Left renal pelvis (tissue), 4 donors: ENCODE measurements at regions not wholly inside any gene's neighbourhood (a gene's known extent, or its start where the extent isn't known, plus 50 kb on each side); places are given as distances from the start of the nearest gene placed in this dataset.

Source experiments
- DNase-seq, 4 donors: peaks; one replicate each; pipeline ENCODE4 v3.0.0-alpha.2; 2013; ENCODE audit warnings: low read depth in 4 of 4, low spot score in 3 of 4

DNA sequence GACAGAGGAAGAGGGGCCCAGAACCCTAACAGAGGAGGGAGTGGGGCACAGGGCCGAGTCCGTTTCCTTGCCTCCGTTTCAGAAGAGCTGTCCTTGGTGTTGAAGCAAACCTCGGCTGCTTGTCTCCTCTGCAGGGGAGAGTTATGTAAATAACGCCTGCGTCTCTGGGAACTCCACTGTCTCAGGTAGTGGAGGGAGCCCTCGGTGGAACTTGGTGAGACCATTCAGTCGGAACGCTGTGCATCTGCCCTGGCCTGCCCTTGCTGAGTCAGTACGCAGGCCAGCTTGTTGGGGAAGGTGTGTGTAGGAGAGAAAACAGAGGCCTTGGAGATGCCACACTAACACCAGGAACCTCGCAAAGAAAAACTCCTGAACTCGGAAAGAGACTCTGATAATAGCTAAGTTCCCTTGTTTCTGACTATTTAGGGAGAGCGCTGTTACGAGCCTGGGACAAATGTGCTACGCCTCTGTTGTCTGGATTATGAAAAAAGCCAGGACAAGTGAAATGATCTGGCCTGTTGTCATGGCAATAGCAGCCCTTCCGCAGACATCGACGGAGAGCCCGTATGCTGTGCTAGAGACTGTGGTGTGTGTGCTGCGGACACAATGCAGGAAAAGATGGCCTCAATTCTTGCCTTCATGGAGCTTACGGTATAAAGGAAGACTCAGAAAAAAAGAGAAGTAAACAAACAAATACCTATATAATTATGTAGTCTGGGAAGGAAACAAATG is 94.6 kb upstream of the AKT3 start:
- peak in 2 of 4 donors; percentile 21 to 37 for DNase-seq

DNA sequence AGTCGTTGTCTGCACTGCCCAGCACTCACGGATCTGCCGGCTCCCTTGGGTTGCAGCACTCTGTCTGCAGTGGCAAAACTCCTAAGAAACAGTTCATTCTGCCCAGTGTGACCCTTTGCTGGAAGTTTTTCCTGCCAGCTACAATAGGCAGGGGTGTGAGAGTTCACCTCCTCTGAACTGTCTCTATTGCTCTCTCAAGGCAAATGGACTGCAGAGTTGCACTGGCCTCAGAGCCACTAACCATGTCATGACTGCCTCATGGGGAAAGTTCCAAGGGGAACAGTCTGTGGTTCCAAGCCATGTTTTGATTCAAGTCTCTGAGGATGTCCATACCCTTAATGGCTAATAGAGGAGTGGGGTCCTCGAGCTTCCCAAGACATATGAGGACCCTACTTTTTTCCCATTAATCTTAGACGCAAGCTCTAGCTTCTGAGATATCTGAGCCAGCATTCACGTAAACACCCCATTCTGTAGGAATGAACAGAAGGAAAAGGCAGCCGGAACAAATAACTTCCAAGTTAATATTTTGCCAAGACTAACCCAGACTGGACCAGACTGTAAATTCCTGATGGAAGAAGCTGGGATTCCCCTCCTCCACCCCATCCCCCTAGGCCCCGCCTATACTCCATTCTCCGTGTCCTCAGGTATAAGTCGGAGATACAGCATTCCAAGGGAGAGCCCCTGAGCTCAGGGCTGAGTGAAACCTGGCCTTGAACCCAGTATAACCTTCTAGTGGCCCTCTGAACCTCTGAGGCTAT is 93.8 kb upstream of the AKT3 start:
- DNase-seq, result no peak

DNA sequence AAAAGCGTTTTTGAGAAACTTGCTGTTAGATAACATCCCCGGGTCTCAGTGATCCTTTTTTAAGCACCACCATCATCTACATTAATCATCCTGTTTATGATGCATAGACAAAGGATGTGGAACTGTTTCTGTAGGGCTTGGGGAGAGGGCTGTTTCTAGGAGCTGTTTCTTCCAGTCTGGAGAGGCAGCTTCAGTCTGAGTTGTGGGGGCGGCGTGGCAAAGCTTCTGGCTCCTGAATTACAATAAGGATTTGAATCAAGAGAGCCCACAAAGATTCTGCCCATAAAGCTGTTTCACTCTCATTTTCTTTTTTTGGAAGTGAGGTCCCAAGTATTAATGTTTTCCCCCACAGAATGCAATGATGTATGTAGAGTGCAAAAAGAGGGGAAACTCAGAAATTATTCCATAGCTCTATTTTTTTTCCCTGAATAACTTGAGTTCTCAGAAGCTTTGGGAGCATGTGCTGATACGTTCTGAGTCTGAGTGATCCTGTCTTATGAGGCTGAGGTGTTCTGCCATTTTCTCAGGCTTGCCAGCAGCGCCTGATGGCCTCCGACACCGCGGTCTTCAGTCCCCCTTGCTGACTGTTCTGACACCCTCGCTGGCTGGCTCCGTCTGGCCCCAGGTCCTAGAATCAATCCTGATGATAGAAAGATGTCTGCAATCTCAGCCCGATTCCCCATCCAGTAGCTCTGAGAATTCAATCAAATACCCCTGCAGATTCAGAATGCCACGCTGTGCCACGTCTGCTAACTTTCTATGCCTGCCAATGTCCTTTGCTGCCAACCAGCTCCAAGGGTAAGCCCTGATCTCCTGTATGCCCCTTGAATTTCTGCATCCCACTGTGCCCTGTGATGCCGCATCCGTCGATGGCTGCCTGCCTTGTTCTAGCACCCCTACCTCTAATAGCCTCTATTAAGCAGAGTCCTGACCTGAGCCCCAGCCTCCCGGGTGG is 92.4 kb upstream of the AKT3 start:
- no peak for DNase-seq

DNA sequence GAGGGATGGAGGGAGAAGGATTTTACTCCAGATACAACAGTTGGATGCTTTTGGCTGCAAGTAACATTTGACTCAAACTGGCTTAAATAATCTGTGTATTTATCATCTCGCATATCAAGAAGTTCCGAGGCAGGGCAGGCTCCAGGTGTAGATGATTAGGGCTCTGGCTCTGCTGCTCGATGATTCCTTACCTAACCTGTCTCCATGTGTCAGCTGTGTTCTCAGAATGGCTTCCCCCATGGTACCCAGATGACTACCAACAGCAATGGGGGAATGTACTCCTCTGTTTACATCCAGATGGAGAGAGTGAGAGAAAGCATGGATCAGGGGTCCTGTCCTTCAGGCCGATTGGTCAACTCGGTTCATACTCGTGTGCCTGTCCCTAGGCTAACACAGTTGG is 90.4 kb upstream of the AKT3 start:
- DNase-seq, result no peak

DNA sequence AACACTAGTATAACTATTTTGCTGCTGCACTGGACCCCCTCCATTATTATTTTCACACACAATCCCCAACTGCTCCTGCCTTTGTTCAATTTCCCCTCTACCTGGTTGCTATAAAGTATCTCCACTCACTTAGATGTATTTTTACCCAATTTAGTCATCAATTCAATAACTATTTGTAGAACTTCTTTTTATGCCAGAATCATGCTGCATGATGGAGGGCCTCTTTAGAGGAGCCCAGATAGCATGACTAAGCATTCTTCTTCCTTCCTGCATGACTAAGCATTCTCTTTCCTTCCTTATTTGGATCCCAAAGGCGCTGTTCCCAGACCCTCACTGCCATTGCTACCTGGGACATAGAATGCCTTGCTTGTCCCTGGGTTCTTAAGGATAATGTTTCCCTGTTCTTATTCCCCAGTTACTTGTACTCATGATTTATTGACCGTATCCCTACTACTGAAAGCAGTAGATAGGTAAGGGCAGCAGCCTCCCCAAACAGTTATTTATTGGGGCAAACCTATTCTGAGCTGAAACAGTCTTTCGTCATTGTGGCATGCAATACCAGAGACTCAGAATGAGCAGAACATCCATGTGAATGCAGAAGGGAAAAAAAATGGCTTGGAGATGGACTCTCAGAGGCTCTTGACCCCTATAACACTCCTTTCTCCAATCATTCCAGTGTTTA is 89.3 kb upstream of the AKT3 start:
- DNase-seq, result no peak

DNA sequence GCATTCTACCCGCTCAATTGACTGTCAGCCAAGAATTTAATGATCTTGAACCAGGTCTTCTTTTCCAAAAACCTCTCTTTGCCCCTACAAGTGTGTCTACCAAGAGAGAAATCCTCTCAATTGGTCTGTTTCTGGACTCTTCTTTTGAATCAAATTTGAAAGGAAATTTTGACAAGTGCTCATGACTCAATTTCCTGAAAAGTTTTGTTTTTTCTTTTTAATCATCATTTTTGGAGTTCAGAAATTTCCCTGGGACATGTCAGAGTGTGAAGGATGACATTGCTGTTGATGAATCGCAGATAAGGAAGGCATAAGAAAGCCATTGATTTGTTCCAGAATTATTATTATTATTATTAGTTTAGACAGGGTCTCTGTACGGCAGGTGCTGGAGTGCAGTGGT is 88.2 kb upstream of the AKT3 start:
- DNase-seq, result no peak

DNA sequence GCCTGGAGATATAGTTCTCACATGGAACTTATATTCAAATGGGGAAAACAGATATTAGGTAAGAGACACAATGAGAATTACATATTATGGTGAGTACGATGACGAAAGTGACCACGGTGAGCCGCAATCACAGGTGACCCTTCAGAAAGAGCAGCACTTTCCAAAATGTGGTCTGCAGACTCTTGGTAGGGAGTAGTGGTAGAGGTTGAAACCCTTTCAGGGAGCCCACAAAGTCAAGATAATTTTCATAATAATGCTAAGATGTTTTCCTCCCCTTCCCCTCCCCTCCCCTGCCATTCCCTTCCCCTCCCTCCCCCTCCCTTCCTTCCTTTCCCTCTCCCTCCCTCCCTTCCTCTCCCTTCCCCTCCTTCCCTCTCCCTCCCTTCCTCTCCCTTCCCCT is 83.5 kb upstream of the AKT3 start:
- no peak for DNase-seq

DNA sequence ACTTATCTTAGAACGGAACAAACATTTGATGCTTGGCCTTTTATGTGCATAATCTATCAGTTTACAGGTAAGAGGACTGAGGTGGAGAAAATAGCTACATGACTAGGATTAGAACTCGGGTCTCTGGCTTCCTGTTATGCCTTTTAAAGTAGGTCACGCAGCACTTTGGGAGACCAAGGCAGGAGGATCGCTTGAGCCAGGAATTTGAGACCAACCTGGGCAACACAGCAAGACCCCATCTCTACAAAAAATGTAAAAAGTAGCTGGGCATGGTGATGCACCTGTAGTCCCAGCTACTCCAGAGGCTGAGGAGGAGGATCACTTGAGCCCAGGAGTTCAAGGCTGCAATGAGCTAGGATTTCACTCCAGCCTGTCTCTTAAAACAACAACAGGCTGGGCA is 81.9 kb upstream of the AKT3 start:
- DNase-seq, result no peak

DNA sequence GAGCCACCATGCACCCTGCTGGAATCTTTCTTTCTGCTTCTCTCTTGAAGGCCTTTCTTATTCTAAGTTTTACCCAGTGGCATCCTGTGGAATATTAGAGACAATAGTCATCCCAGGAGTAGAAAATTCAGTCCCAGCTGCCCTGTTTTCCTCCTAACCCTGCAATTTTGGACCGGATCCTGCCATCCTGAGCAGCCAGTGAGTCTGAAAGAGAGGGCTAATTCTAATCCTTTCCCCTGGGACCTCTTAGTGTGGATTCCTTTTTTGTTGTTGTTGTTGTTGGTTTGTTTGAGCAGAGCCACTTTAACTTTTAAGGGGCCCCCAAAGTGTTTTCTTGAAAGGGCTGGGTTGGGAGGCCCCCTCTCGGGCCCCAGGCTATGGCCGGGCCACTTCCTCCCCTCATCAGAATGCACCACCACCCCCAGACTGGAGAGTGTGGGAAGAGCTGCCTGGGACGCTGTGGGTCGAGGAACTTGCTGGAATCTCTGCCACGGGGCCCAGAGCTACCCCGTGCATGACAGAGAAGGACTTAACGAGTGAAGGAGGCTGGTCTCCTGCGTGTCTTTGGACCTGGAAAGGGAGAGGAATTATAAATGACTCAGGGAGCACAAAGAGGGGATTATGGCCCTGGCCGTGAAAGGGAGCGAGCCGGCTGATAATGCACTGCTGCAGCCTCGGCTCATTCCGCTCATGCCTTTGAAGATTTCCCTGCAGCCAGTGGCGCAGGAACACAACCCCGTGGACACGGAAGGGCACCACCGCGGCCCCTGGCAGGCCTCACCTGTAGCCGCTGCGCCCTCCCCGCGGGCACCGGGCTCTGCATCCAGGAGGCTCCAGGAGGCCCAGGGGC is 81.0 kb upstream of the AKT3 start:
- DNase-seq, result no peak

DNA sequence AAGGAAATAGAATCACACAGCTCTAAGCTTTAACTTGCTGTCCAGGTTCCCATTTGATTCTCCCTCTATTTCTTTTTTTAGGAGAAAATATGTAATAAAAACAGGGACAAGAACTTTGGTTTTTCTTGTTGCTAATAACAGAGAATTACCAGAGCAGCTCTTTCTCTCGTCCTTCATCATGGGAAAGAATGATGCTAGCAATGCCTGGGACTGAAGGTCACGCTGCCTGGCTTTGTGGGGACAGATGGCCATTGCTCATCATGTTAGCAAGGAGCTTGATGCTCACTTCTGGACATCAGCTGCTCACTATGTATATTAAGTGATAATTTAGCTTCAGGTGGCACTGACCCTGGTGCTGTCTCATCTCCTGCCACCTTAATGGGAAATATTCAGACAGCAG is 77.3 kb upstream of the AKT3 start:
- no peak for DNase-seq

DNA sequence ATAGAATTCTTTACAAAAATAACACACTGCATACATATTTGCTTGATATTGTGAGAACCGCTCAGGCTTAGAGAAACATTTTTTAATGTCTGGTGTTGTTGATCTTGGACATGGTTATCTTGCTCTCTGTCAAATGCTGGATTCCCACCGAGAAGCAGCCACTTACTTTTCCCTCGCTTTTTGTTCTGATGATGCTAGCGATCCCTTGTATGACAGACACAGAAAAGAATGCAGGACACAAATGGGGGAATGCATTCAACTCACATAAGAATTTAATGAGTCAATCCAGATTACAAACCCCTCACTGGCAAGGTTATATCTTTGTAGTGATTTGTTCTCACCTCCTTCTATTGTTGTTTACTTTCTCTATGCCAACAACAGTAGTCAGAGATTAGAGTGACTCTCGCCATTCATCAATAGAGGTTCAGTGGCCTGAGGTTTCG is 76.8 kb upstream of the AKT3 start:
- no peak for DNase-seq

DNA sequence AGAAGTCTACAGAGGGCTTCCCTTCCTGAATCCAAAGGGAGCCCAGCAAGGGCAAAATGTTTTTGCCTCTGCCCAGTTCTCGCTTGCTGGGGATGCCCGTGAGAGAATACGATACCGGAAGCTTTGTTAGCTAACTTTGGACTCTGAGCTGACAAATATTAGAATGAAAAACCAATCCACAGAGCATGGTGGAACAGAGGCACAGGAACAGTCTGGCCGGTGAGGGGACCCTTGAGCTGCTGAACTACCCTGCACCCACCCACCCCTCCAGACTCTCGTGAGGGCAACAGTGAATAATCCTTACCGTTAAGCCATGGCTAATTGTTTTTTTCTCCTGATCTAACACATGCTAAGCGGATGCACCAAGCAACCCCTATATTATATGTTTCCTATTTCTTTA is 76.3 kb upstream of the AKT3 start:
- DNase-seq, result no peak

DNA sequence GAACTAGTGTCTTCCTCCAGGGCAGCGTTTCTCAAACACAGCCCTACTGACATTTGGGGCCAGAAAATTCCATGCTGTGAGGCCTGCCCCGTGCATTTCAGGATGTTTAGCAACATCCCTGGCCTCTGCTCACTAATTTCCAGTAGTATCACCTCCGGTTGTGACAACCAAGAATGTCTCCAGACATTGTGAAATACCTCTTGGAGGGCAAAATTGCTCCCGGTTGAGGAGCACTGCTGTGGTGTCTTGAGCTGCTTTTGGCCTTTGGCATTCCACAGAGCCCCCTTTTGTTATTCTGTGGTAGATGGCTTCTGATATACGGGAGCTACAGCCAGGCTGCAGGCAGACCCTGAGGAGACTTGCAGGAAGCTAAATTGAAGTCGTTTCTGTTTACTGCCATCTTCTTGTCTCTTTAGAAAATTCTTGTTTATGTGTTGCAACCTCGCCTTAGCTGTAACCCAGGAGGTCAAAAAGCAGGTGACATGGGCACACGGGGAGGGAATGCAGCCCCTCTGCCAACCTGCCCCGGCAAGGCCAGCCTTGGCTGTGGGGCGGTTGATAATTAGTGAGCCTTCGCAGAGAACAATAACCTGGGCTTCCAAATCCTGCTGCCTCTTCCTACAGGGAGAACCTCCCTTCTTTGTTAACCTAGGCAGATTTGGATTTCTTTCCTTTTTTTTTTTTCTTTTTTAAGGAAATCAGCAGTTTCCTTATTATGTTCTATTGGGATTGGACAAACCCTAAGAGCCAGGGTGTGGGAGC is 74.7 kb upstream of the AKT3 start:
- DNase-seq, result no peak

DNA sequence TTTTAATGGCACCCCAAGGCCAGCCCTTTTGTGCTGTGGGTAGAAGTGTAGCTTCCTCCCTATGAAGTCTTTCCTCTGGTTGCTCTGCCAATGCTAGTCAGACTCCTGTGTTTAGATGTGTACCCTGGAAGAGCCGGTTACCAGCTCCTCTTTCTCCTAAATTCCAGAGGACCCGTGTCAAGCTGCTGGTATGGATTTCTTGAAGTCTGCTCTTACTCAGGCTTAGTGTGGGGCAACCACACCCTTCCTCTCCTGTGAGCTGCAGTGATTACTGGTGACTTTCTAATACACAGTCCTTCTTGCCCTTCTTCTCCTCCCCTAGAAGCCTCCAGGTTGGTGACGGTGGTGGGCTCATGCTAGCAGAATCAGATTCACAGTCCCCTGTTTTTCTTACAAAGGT is 74.1 kb upstream of the AKT3 start:
- no peak for DNase-seq

DNA sequence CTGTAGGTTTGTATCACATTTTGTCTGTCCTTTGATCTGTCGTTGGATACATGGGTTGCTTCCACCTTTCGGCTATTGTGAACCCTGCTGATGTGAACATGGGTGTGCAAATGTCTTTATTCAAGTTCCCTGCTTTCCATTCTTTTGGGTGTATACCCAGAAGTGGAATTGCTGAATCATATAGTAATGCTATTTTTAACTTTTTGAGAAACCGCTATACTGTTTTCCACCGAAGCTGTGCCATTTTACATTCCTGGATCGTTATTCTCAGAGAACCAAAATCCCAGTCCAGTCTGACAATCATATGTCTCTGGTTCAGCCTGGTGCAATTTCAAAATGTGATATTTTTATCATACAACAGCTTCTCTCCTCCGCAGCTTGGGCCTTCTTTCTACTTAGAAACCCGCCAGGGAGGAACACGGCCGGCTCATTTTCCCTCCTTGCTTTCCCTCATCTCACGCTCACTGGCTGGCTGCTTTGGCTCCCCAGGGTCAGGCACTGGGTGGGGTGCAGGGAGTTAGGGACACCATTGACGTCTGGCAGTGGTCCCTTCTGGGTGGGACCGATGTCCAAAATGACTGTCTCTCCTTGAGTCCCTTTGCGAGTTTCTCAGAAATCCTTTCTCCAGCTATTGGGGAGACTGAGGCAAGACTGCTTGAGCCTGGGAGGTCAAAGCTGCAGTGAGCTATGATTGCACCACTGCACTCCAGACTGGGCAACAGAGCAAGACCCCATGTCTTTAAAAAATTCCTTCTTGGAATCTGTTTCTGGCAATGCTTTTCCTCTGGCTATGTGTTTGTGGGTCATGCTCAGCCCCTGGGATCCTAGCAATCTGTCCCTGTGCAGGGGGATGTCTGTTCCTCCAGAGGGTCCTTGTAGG is 73.5 kb upstream of the AKT3 start:
- DNase-seq, result no peak

DNA sequence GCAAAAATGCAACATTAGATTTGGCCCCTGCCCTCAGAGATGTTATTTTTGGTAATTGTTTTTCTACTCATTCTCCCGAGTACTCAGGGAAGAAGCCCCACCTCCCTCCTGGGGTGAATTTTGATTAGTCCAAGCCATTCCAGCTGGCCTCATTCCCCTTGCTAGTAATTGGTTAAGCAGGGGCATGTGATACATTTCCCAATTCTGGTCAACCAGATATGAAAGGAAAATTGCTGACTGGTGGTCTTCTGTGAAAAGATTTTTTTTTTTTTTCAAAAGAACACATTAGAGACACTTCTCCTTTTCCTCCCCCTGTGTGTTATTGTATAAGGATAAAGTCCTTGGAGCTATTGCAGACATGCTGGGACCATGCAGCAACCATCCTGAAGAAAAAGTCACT is 71.1 kb upstream of the AKT3 start:
- no peak for DNase-seq

DNA sequence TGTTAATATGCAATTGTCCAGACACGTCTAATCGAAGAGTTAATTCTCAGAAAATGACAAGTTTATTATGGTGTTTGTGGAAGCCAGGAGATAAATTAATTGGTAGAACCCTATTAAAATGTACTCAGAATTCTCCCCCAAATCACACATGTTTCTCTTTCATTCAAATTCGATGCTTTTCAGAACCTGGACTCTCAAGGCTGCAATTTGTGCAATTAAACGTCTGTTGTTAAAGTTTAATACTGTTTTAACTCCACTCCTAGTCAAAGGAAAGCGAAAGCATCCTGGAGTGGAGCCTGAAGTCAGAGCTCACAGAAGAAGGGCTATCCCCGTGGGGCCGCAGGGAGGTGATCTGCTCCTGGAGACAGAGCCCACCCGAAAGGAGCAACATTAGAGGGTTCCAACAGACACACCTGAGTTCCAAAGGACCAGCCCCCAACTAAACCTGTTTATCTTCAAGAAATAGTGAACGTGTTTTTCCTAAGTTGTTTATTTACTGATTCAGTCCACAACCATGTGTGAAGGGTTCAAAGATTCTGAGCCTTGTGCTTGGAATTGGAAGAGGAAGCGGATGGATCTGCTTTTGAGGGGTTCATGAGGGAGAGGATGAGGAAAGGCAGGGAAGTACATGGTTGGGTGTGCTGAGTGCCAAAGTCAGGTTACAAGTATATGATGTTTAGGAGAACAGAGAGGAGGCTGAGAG is 68.0 kb upstream of the AKT3 start:
- no peak for DNase-seq
